Mesendoderm (in vitro differentiated cells): ENCODE measurements at regions not wholly inside any gene's neighbourhood (a gene's known extent, or its start where the extent isn't known, plus 50 kb on each side); places are given as distances from the start of the nearest gene placed in this dataset.

Source experiments
- DNase-seq: peaks from one replicate; pipeline ENCODE4 v3.0.0; 2013
- H2AK5ac ChIP-seq: 2 replicates; pipeline ENCODE4 v1.6.1; 2013; ENCODE audit warnings: low read length, inconsistent platforms
- H2BK120ac ChIP-seq: 2 replicates; pipeline ENCODE4 v1.6.1; 2013; ENCODE audit warnings: low read depth, mild to moderate bottlenecking, low read length, moderate library complexity, mixed read lengths
- H2BK15ac ChIP-seq: replicated peaks from 2 replicates; pipeline ENCODE4 v1.6.1; 2013; ENCODE audit warnings: low read depth, mild to moderate bottlenecking, moderate library complexity
- H2BK5ac ChIP-seq: 2 replicates; pipeline ENCODE4 v1.6.1; 2013; ENCODE audit warnings: low read length, inconsistent platforms
- H3K18ac ChIP-seq: 2 replicates; pipeline ENCODE4 v1.6.1; 2013; ENCODE audit warnings: mild to moderate bottlenecking, low read length, mixed read lengths
- H3K23ac ChIP-seq: one replicate; pipeline ENCODE4 v1.6.1; 2013; ENCODE audit warnings: low read length
- H3K27ac ChIP-seq: 2 replicates; pipeline ENCODE4 v1.5.1; 2013; ENCODE audit warnings: low read depth, mild to moderate bottlenecking, inconsistent platforms, low read length, moderate library complexity
- H3K27me3 ChIP-seq: 2 replicates; pipeline ENCODE4 v1.6.1; 2013; ENCODE audit warnings: low read length, control low read depth, mild to moderate bottlenecking, inconsistent platforms; ENCODE audit not compliant: insufficient read depth, poor library complexity
- H3K36me3 ChIP-seq: 2 replicates; pipeline ENCODE4 v1.6.1; 2013; ENCODE audit warnings: low read length, inconsistent platforms; ENCODE audit not compliant: control insufficient read depth, insufficient read depth
- H3K4ac ChIP-seq: one replicate; pipeline ENCODE4 v1.6.1; 2013; ENCODE audit warnings: low read depth, mild to moderate bottlenecking, low read length, moderate library complexity
- H3K4me1 ChIP-seq: 2 replicates; pipeline ENCODE4 v1.6.1; 2013; ENCODE audit warnings: low read depth, low read length, inconsistent platforms; ENCODE audit not compliant: control insufficient read depth
- H3K4me2 ChIP-seq: 2 replicates; pipeline ENCODE4 v1.6.1; 2013; ENCODE audit warnings: low read length
- H3K4me3 ChIP-seq: 2 replicates; pipeline ENCODE4 v1.5.1; 2013; ENCODE audit warnings: mild to moderate bottlenecking, low read length
- H3K56ac ChIP-seq: one replicate; pipeline ENCODE4 v1.6.1; 2013; ENCODE audit warnings: low read length
- H3K79me1 ChIP-seq: 2 replicates; pipeline ENCODE4 v1.6.1; 2013; ENCODE audit warnings: low read length, inconsistent platforms
- H3K79me2 ChIP-seq: 2 replicates; pipeline ENCODE4 v1.6.1; 2013; ENCODE audit warnings: mild to moderate bottlenecking, low read length; ENCODE audit not compliant: control insufficient read depth, insufficient read depth
- H3K9ac ChIP-seq: 2 replicates; pipeline ENCODE4 v1.6.1; 2013; ENCODE audit warnings: low read length, inconsistent platforms
- H4K5ac ChIP-seq: one replicate; pipeline ENCODE4 v1.6.1; 2013; ENCODE audit warnings: low read length
- H4K8ac ChIP-seq: one replicate; pipeline ENCODE4 v1.6.1; 2013; ENCODE audit warnings: low read depth, mild to moderate bottlenecking, control low read depth, low read length, moderate library complexity
- WGBS: extraction: QIAGEN DNeasy Blood & Tissue Kit; methylation state at CpG from one replicate; pipeline ENCODE4 v1.1.7; 2013; ENCODE audit warnings: low lambda C conversion rate, missing lambda C conversion rate; ENCODE audit not compliant: insufficient coverage; ENCODE audit errors: extremely low coverage; 5-methylcytosine and 5-hydroxymethylcytosine counted together

- no peak for DNase-seq
- no peaks in the 10 kb centered on the region for H3K36me3 ChIP-seq
- no peaks in the 10 kb centered on the region for H3K79me2 ChIP-seq
- no peak overlapping the region for H2BK5ac ChIP-seq
- H3K27ac ChIP-seq, result no peak overlapping the region
- no peaks in the 10 kb centered on the region for H3K4me1 ChIP-seq
- H3K4me2 ChIP-seq, result no peak overlapping the region
- no CpG with 5 or more reads among the region's 6 CpGs for WGBS
- H2BK120ac ChIP-seq, result no peak overlapping the region
- H3K79me1 ChIP-seq, result no peaks in the 10 kb centered on the region
- no peak overlapping the region for H3K18ac ChIP-seq
- no peak overlapping the region for H4K8ac ChIP-seq
- no peak overlapping the region for H3K23ac ChIP-seq
- no peak overlapping the region for H4K5ac ChIP-seq
- no peaks in the 10 kb centered on the region for H3K27me3 ChIP-seq
- no peak overlapping the region for H3K4me3 ChIP-seq
- H3K4ac ChIP-seq, result no peak overlapping the region
- no peak overlapping the region for H3K56ac ChIP-seq
- H2AK5ac ChIP-seq, result no peak overlapping the region
- H3K9ac ChIP-seq, result no peak overlapping the region
- no peak overlapping the region for H2BK15ac ChIP-seq
These were observed 343.0 kb downstream of the USP25 start for GRCh38 chr21:16072737-16073136.

GRCh38 chr21:16073586-16073985 is 343.8 kb downstream of the USP25 start:
- H3K36me3 ChIP-seq, result no peaks in the 10 kb centered on the region
- no peak overlapping the region for H3K9ac ChIP-seq

GRCh38 chr21:16074950-16075489 is 345.2 kb downstream of the USP25 start:
- Histone ChIP-seq H4K8ac (no peak overlapping the region), H3K9ac (no peak overlapping the region), H2BK120ac (no peak overlapping the region), H3K56ac (no peak overlapping the region), H3K18ac (no peak overlapping the region), H3K23ac (no peak overlapping the region), H3K36me3 (no peaks in the 10 kb centered on the region), H2BK5ac (no peak overlapping the region), H3K4ac (no peak overlapping the region), H4K5ac (no peak overlapping the region), H3K4me3 (no peak overlapping the region), H2BK15ac (no peak overlapping the region), H3K79me1 (no peaks in the 10 kb centered on the region), H3K27ac (no peak overlapping the region), H2AK5ac (no peak overlapping the region), H3K27me3 (no peaks in the 10 kb centered on the region), H3K4me2 (no peak overlapping the region), H3K79me2 (no peaks in the 10 kb centered on the region), H3K4me1 (no peaks in the 10 kb centered on the region)
- no CpG with 5 or more reads among the region's 3 CpGs for WGBS
- no peak for DNase-seq

More at GRCh38 chr21:16073586-16073985, 343.8 kb downstream of the USP25 start:
- no peak overlapping the region for H3K27ac ChIP-seq
- H3K23ac ChIP-seq, result no peak overlapping the region
- H3K4me1 ChIP-seq, result no peaks in the 10 kb centered on the region
- no peak overlapping the region for H2BK15ac ChIP-seq
- no peak for DNase-seq
- H2BK120ac ChIP-seq, result no peak overlapping the region
- H3K18ac ChIP-seq, result no peak overlapping the region
- no peak overlapping the region for H4K8ac ChIP-seq
- no peaks in the 10 kb centered on the region for H3K27me3 ChIP-seq
- no CpG with 5 or more reads among the region's 2 CpGs for WGBS
- no peaks in the 10 kb centered on the region for H3K79me1 ChIP-seq
- H3K4me2 ChIP-seq, result no peak overlapping the region
- H2AK5ac ChIP-seq, result no peak overlapping the region
- H3K79me2 ChIP-seq, result no peaks in the 10 kb centered on the region
- no peak overlapping the region for H3K4ac ChIP-seq
- no peak overlapping the region for H3K56ac ChIP-seq
- no peak overlapping the region for H4K5ac ChIP-seq
- no peak overlapping the region for H3K4me3 ChIP-seq
- no peak overlapping the region for H2BK5ac ChIP-seq

- no peak overlapping the region for H2AK5ac ChIP-seq
- H3K4ac ChIP-seq, result no peak overlapping the region
- no peak overlapping the region for H3K56ac ChIP-seq
- no peak overlapping the region for H3K18ac ChIP-seq
- no peak overlapping the region for H3K4me2 ChIP-seq
- no CpG with 5 or more reads among the region's 5 CpGs for WGBS
- no peaks in the 10 kb centered on the region for H3K27me3 ChIP-seq
- H3K27ac ChIP-seq, result no peak overlapping the region
- no peaks in the 10 kb centered on the region for H3K4me1 ChIP-seq
- H2BK120ac ChIP-seq, result no peak overlapping the region
- no peak overlapping the region for H4K8ac ChIP-seq
- no peak overlapping the region for H3K4me3 ChIP-seq
- no peaks in the 10 kb centered on the region for H3K79me2 ChIP-seq
- no peaks in the 10 kb centered on the region for H3K36me3 ChIP-seq
- H2BK15ac ChIP-seq, result no peak overlapping the region
- no peak for DNase-seq
- H2BK5ac ChIP-seq, result no peak overlapping the region
- no peak overlapping the region for H3K23ac ChIP-seq
- no peak overlapping the region for H4K5ac ChIP-seq
- H3K9ac ChIP-seq, result no peak overlapping the region
- no peaks in the 10 kb centered on the region for H3K79me1 ChIP-seq
These were observed 346.0 kb downstream of the USP25 start for GRCh38 chr21:16075649-16076282.

GRCh38 chr21:16076465-16076864 is 346.7 kb downstream of the USP25 start:
- Histone ChIP-seq H3K18ac (no peak overlapping the region), H2BK120ac (no peak overlapping the region), H3K23ac (no peak overlapping the region), H3K4me2 (no peak overlapping the region), H3K9ac (no peak overlapping the region), H3K36me3 (no peaks in the 10 kb centered on the region), H2BK5ac (no peak overlapping the region), H3K4me1 (no peaks in the 10 kb centered on the region), H2BK15ac (no peak overlapping the region), H3K79me2 (no peaks in the 10 kb centered on the region), H3K4ac (no peak overlapping the region), H3K56ac (no peak overlapping the region), H3K4me3 (no peak overlapping the region), H3K79me1 (no peaks in the 10 kb centered on the region), H3K27ac (no peak overlapping the region), H2AK5ac (no peak overlapping the region), H3K27me3 (no peaks in the 10 kb centered on the region), H4K5ac (no peak overlapping the region), H4K8ac (no peak overlapping the region)
- no peak for DNase-seq

- Histone ChIP-seq H2AK5ac (no peak overlapping the region), H2BK15ac (no peak overlapping the region), H3K79me2 (no peaks in the 10 kb centered on the region), H4K8ac (no peak overlapping the region), H3K27ac (no peak overlapping the region), H3K18ac (no peak overlapping the region), H3K79me1 (no peaks in the 10 kb centered on the region), H3K4me2 (no peak overlapping the region), H4K5ac (no peak overlapping the region), H3K27me3 (no peaks in the 10 kb centered on the region), H3K36me3 (no peaks in the 10 kb centered on the region), H3K9ac (no peak overlapping the region), H3K56ac (no peak overlapping the region), H3K4me3 (no peak overlapping the region), H3K23ac (no peak overlapping the region), H3K4me1 (no peaks in the 10 kb centered on the region), H3K4ac (no peak overlapping the region), H2BK120ac (no peak overlapping the region), H2BK5ac (no peak overlapping the region)
- WGBS, result no CpG with 5 or more reads among the region's 2 CpGs
- DNase-seq, result no peak
These were observed 348.6 kb downstream of the USP25 start for GRCh38 chr21:16078382-16078781.
